CD4-positive, alpha-beta T cell treated with Interleukin-6 for 4 hours (primary cell): ENCODE measurements at regions not wholly inside any gene's neighbourhood (a gene's known extent, or its start where the extent isn't known, plus 50 kb on each side); places are given as distances from the start of the nearest gene placed in this dataset.
"Not testable (repeated sequence)": the region's sequence is repeated elsewhere in the genome, so short reads cannot be mapped to it uniquely, and the experiment has no call there.

Source experiments
- DNase-seq: peaks from one replicate; pipeline ENCODE4 v3.0.0-alpha.2; 2020; ENCODE audit warnings: mixed read lengths

GRCh38 chr18:38263066-38263465, 697.5 kb upstream of the CELF4 start:
- DNase-seq, result no peak

GRCh38 chr18:38262661-38263060, 697.1 kb upstream of the CELF4 start:
- no peak for DNase-seq

GRCh38 chr18:38257661-38258060, 692.1 kb upstream of the CELF4 start:
- no peak for DNase-seq

GRCh38 chr18:38256366-38256765, 690.8 kb upstream of the CELF4 start:
- DNase-seq, result no peak

GRCh38 chr18:38250971-38251370, 685.4 kb upstream of the CELF4 start:
- no peak for DNase-seq

- DNase-seq, result no peak
Observed at GRCh38 chr18:38244480-38244879, 678.9 kb upstream of the CELF4 start.

GRCh38 chr18:38243291-38243690, 677.7 kb upstream of the CELF4 start:
- no peak for DNase-seq

GRCh38 chr18:38241736-38242135, 676.1 kb upstream of the CELF4 start:
- DNase-seq, result no peak

GRCh38 chr18:38241216-38241615, 675.6 kb upstream of the CELF4 start:
- no peak for DNase-seq

- no peak for DNase-seq
Observed at GRCh38 chr18:38239606-38240005, 674.0 kb upstream of the CELF4 start.

GRCh38 chr18:38237796-38238195, 672.2 kb upstream of the CELF4 start:
- DNase-seq, result no peak

- no peak for DNase-seq
Observed at GRCh38 chr18:38221476-38222100, 656.0 kb upstream of the CELF4 start.

- DNase-seq, result no peak
Observed at GRCh38 chr18:38198956-38199355, 633.4 kb upstream of the CELF4 start.

- no peak for DNase-seq
Observed at GRCh38 chr18:38198526-38198925, 632.9 kb upstream of the CELF4 start.

GRCh38 chr18:38186491-38186890, 620.9 kb upstream of the CELF4 start:
- DNase-seq, result no peak

- no peak for DNase-seq
Observed at GRCh38 chr18:38174594-38174993, 609.0 kb upstream of the CELF4 start.

GRCh38 chr18:38174173-38174572, 608.6 kb upstream of the CELF4 start:
- DNase-seq, result no peak

- no peak for DNase-seq
Observed at GRCh38 chr18:38170845-38171244, 605.2 kb upstream of the CELF4 start.

GRCh38 chr18:38167623-38168022, 602.0 kb upstream of the CELF4 start:
- no peak for DNase-seq

- DNase-seq, result not testable (repeated sequence)
Observed at GRCh38 chr18:38153116-38153515, 587.5 kb upstream of the CELF4 start.

GRCh38 chr18:38116716-38117115, 551.1 kb upstream of the CELF4 start:
- DNase-seq, result no peak

- DNase-seq, result no peak
Observed at GRCh38 chr18:38115201-38115600, 549.6 kb upstream of the CELF4 start.

GRCh38 chr18:38087538-38087937, 521.9 kb upstream of the CELF4 start:
- no peak for DNase-seq

- DNase-seq, result no peak
Observed at GRCh38 chr18:38081516-38081915, 515.9 kb upstream of the CELF4 start.

- DNase-seq, result no peak
Observed at GRCh38 chr18:38077229-38077628, 511.6 kb upstream of the CELF4 start.
